ENCODE measurements at regions not wholly inside any gene's neighbourhood (a gene's known extent, or its start where the extent isn't known, plus 50 kb on each side); places are given as distances from the start of the nearest gene placed in this dataset.

- TF ChIP-seq POLR2A (IDR thresholded peaks at IDR 0.05) (no peak), CTCF (IDR thresholded peaks at IDR 0.05) (no peak)
Measured at GRCh38 chr6:90788781-90789180, 201.9 kb upstream of the MAP3K7 start.
